NB4 (cell line): ENCODE measurements at regions not wholly inside any gene's neighbourhood (a gene's known extent, or its start where the extent isn't known, plus 50 kb on each side); places are given as distances from the start of the nearest gene placed in this dataset.

ENCODE experiments used
- DNase-seq: peaks from one replicate; pipeline ENCODE4 v3.0.0; 2010; ENCODE audit warnings: low read depth
- H3K4me3 ChIP-seq: one replicate; pipeline ENCODE4 v1.5.1; 2011; ENCODE audit warnings: mild to moderate bottlenecking, low read depth, low read length, moderate library complexity
- CTCF ChIP-seq: IDR thresholded peaks from one replicate; pipeline ENCODE4 v1.5.1; 2012; ENCODE audit warnings: low read depth, low read length
- MYC ChIP-seq: IDR thresholded peaks from 2 replicates; pipeline ENCODE4 v1.6.1; 2011; ENCODE audit warnings: low read depth, low read length
- POLR2A ChIP-seq: IDR thresholded peaks from 2 replicates; pipeline ENCODE4 v1.6.1; 2011; ENCODE audit warnings: mild to moderate bottlenecking; ENCODE audit not compliant: insufficient read length; ENCODE audit errors: extremely low read depth
- TF ChIP-seq, protein P1 (sequence below): IDR thresholded peaks from 2 replicates; pipeline ENCODE4 v1.6.1; 2011; ENCODE audit warnings: low read depth, low read length

GRCh38 chr11:37104380-37104779, 506.3 kb upstream of the RAG2 start:
- no peak overlapping the region for H3K4me3 ChIP-seq
- no peak for TF ChIP-seq MYC
- TF ChIP-seq, protein P1, sequence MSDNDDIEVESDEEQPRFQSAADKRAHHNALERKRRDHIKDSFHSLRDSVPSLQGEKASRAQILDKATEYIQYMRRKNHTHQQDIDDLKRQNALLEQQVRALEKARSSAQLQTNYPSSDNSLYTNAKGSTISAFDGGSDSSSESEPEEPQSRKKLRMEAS: no peak
- no peak for DNase-seq

GRCh38 chr11:37100008-37100407, 502.0 kb upstream of the RAG2 start:
- TF ChIP-seq MYC (no peak), POLR2A (no peak), CTCF (no peak)
- TF ChIP-seq, protein P1: no peak
- H3K4me3 ChIP-seq: no peak overlapping the region
- DNase-seq: no peak

GRCh38 chr11:37092487-37092886, 494.5 kb upstream of the RAG2 start:
- no peak for DNase-seq
- no peak overlapping the region for H3K4me3 ChIP-seq
- no peak for TF ChIP-seq CTCF
- TF ChIP-seq MYC: no peak
- TF ChIP-seq, protein P1: no peak
- no peak for TF ChIP-seq POLR2A

DNA sequence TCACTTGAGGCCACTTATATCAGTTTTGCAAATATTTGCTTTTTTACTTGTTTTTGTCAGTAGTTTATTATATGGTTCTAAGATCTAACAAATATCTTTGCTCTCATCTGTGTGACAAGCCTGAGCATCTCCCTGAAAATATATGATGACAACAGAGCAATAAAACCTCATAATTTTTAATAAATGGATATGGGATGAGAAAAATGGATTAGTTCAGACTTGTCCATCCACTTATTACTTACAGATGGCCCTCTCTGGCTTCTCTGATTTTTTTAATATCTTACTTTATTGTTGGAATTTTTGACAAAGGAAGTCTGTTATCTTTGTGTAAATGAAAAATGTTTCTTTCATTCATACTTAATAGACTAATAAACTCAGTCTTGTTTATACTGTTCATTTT, 491.4 kb upstream of the RAG2 start:
- no peak for TF ChIP-seq POLR2A
- TF ChIP-seq MYC: no peak
- no peak for DNase-seq
- no peak overlapping the region for H3K4me3 ChIP-seq

GRCh38 chr11:37088573-37088910, 490.5 kb upstream of the RAG2 start:
- no peak overlapping the region for H3K4me3 ChIP-seq
- no peak for TF ChIP-seq MYC
- no peak for TF ChIP-seq POLR2A
- TF ChIP-seq CTCF: no peak
- TF ChIP-seq, protein P1: no peak
- DNase-seq: no peak

DNA sequence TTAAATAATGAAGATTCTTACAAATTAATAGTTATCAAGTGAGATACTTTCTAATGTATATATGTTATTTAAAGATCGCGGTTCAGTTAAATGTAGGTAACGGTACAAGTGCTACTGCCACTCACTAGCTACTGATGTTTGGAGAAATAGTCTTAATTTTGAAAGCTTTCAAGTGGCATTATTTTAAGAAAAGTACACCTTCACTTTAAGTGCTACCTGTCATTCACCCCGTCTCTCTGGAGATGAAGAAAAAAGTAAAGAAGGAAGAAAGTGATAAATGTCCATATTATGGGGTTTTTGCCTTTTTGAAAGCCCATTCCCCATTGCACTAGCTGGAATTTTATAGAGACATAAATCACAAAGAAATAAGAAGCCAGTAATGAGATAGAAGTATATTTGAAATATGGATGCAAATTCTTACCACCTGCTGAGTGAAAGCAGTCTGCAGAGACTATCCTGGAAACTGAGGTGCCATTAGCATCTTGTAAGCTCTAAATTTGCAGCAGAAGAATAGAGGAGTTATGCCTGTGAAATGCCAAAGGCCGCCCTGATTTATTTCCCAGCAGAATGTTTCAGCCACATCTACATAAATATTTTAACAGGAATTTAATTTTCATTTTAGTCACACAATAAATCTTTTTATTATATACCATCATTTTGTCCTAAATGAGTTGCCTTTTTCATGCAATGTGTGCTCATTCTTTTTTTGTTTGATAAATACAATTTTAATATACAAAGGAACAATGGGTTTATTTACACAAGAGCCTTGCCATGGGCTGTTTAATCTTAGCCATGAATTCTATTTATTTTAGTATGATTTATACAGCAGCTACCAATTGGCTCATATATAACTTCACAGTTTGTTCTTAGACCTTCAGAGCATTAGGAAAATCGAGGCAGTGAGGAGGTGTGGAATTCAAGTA, 489.9 kb upstream of the RAG2 start:
- TF ChIP-seq MYC: no peak
- TF ChIP-seq POLR2A: no peak
- TF ChIP-seq, protein P1: no peak
- TF ChIP-seq CTCF: no peak
- H3K4me3 ChIP-seq: no peak overlapping the region
- no peak for DNase-seq

- H3K4me3 ChIP-seq: no peak overlapping the region
- no peak for DNase-seq
- no peak for TF ChIP-seq POLR2A
- no peak for TF ChIP-seq MYC
- TF ChIP-seq CTCF: no peak
- TF ChIP-seq, protein P1: no peak
Observed at GRCh38 chr11:37078521-37078920, 480.5 kb upstream of the RAG2 start.
